ENCODE measurements at regions not wholly inside any gene's neighbourhood (a gene's known extent, or its start where the extent isn't known, plus 50 kb on each side); places are given as distances from the start of the nearest gene placed in this dataset.
A peak's percentile ranks its signal among the peaks of the same experiment; 100 is the strongest.

DNA sequence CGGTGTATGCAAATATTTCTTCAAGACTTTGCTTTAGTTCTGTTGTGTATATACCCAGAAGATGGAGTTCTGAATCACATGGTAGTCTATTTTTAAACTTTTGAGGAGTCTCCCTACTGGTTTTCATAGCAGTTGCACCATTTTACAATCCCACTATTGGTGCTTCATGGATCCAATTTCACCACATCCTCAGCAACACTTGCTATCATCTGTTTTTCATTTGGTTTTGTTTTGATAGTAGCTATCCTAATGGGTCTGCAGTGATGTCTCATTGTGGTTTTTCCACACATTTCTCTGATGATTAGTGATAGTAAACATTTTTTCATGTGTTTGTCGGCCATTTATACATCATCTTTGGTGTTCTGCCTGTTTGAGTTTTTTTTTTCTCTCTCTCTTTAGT is 1339.3 kb downstream of the EFNA5 start (continued):
- peak; percentile 64; the same call in 1 of the 2 replicates for TF ChIP-seq NFIC (IDR thresholded peaks at IDR 0.05; ENCODE audit: borderline replicate concordance)

DNA sequence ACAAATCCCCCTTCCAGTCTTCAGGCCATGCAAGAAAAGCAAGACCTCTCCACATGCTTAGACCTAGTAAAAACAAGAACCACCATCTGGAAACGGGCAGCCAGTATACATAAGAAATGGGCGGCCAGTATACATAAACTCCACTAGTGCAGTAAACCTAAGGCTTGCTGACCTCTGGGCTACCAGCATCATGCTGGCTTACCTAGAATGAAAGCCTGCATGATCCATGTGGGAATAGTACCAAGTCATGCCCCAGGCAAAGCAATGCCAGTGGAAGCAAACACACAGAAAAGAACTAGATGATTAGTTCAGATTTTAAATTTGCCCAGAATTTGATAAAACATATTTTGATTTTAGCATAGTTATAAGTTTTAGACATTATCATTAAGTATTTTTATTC is 1346.4 kb downstream of the EFNA5 start:
- POLR2A ChIA-PET, result no interaction called here
- CTCF ChIA-PET, result no interaction called here
- Histone ChIP-seq H3K9ac (no peak overlapping the region), H3K27ac (ENCODE audit: low read depth in 2 of 2, low read length in 1 of 2) (no peak overlapping the region), H3K9me2 (no peaks in the 10 kb centered on the region), H3K4me3 (ENCODE audit: low read depth in 2 of 2, low read length in 1 of 2) (no peak overlapping the region), H3K4me2 (no peak overlapping the region), H3F3A (replicated peaks; ENCODE audit: insufficient read depth) (no peaks in the 10 kb centered on the region), H3K4me1 (ENCODE audit: control insufficient read depth in 1 of 2, insufficient read depth in 2 of 2, low read depth in 1 of 2, low read length in 1 of 2) (no peaks in the 10 kb centered on the region), H3K36me3 (replicated peaks in 1 of 2; ENCODE audit: control insufficient read depth in 1 of 2, insufficient read depth in 2 of 2, low read length in 1 of 2) (no peaks in the 10 kb centered on the region), H4K20me1 (ENCODE audit: insufficient read depth) (no peaks in the 10 kb centered on the region), H2AFZ (ENCODE audit: low read depth) (no peak overlapping the region), H3K27me3 (ENCODE audit: insufficient read depth) (no peaks in the 10 kb centered on the region), H3K9me3 (no peaks in the 10 kb centered on the region), H3K79me2 (ENCODE audit: insufficient read depth) (no peaks in the 10 kb centered on the region)
- 92% methylated on average over 2 of the region's 2 CpGs for WGBS (ENCODE audit: low lambda C conversion rate)
- TF ChIP-seq, protein P1, sequence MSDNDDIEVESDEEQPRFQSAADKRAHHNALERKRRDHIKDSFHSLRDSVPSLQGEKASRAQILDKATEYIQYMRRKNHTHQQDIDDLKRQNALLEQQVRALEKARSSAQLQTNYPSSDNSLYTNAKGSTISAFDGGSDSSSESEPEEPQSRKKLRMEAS (IDR thresholded peaks at IDR 0.05; ENCODE audit: low read depth), result no peak
- no peak for TF ChIP-seq RCOR1 (IDR thresholded peaks at IDR 0.05; ENCODE audit: low read length)
- TF ChIP-seq, protein P2, sequence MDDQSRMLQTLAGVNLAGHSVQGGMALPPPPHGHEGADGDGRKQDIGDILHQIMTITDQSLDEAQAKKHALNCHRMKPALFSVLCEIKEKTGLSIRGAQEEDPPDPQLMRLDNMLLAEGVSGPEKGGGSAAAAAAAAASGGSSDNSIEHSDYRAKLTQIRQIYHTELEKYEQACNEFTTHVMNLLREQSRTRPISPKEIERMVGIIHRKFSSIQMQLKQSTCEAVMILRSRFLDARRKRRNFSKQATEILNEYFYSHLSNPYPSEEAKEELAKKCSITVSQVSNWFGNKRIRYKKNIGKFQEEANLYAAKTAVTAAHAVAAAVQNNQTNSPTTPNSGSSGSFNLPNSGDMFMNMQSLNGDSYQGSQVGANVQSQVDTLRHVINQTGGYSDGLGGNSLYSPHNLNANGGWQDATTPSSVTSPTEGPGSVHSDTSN (IDR thresholded peaks at IDR 0.05), result no peak
- TF ChIP-seq, protein P3, sequence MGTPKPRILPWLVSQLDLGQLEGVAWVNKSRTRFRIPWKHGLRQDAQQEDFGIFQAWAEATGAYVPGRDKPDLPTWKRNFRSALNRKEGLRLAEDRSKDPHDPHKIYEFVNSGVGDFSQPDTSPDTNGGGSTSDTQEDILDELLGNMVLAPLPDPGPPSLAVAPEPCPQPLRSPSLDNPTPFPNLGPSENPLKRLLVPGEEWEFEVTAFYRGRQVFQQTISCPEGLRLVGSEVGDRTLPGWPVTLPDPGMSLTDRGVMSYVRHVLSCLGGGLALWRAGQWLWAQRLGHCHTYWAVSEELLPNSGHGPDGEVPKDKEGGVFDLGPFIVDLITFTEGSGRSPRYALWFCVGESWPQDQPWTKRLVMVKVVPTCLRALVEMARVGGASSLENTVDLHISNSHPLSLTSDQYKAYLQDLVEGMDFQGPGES (IDR thresholded peaks at IDR 0.05; ENCODE audit: low read depth, low read length), result no peak
- TF ChIP-seq, protein P4, sequence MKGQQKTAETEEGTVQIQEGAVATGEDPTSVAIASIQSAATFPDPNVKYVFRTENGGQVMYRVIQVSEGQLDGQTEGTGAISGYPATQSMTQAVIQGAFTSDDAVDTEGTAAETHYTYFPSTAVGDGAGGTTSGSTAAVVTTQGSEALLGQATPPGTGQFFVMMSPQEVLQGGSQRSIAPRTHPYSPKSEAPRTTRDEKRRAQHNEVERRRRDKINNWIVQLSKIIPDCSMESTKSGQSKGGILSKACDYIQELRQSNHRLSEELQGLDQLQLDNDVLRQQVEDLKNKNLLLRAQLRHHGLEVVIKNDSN (IDR thresholded peaks at IDR 0.05; ENCODE audit: borderline replicate concordance, low read depth), result no peak
- TF ChIP-seq EZH2phosphoT487 (IDR thresholded peaks at IDR 0.05; ENCODE audit: borderline replicate concordance, low read depth), result no peak
- TF ChIP-seq MXI1 (IDR thresholded peaks at IDR 0.05; ENCODE audit: low read depth, low read length), result no peak
- no peak for TF ChIP-seq EP300 (IDR thresholded peaks at IDR 0.05; ENCODE audit: borderline replicate concordance in 1 of 2, low read depth in 1 of 2, low read length in 1 of 2)
- TF ChIP-seq NRF1 (IDR thresholded peaks at IDR 0.05; ENCODE audit: low read depth, low read length), result no peak
- no peak for TF ChIP-seq RAD21 (IDR thresholded peaks at IDR 0.05; ENCODE audit: low read length)
- no peak for TF ChIP-seq RFX5 (IDR thresholded peaks at IDR 0.05; ENCODE audit: low read length)
- TF ChIP-seq, protein P5, sequence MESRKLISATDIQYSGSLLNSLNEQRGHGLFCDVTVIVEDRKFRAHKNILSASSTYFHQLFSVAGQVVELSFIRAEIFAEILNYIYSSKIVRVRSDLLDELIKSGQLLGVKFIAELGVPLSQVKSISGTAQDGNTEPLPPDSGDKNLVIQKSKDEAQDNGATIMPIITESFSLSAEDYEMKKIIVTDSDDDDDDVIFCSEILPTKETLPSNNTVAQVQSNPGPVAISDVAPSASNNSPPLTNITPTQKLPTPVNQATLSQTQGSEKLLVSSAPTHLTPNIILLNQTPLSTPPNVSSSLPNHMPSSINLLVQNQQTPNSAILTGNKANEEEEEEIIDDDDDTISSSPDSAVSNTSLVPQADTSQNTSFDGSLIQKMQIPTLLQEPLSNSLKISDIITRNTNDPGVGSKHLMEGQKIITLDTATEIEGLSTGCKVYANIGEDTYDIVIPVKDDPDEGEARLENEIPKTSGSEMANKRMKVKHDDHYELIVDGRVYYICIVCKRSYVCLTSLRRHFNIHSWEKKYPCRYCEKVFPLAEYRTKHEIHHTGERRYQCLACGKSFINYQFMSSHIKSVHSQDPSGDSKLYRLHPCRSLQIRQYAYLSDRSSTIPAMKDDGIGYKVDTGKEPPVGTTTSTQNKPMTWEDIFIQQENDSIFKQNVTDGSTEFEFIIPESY (IDR thresholded peaks at IDR 0.05; ENCODE audit: borderline replicate concordance, low read depth), result no peak
- TF ChIP-seq, protein P6, sequence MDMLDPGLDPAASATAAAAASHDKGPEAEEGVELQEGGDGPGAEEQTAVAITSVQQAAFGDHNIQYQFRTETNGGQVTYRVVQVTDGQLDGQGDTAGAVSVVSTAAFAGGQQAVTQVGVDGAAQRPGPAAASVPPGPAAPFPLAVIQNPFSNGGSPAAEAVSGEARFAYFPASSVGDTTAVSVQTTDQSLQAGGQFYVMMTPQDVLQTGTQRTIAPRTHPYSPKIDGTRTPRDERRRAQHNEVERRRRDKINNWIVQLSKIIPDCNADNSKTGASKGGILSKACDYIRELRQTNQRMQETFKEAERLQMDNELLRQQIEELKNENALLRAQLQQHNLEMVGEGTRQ (IDR thresholded peaks at IDR 0.05; ENCODE audit: borderline replicate concordance, low read depth, low read length), result no peak
- no peak for TF ChIP-seq ELF1 (IDR thresholded peaks at IDR 0.05)
- no peak for TF ChIP-seq CHD2 (IDR thresholded peaks at IDR 0.05; ENCODE audit: low read length, partially characterized antibody)
- TF ChIP-seq, protein P7, sequence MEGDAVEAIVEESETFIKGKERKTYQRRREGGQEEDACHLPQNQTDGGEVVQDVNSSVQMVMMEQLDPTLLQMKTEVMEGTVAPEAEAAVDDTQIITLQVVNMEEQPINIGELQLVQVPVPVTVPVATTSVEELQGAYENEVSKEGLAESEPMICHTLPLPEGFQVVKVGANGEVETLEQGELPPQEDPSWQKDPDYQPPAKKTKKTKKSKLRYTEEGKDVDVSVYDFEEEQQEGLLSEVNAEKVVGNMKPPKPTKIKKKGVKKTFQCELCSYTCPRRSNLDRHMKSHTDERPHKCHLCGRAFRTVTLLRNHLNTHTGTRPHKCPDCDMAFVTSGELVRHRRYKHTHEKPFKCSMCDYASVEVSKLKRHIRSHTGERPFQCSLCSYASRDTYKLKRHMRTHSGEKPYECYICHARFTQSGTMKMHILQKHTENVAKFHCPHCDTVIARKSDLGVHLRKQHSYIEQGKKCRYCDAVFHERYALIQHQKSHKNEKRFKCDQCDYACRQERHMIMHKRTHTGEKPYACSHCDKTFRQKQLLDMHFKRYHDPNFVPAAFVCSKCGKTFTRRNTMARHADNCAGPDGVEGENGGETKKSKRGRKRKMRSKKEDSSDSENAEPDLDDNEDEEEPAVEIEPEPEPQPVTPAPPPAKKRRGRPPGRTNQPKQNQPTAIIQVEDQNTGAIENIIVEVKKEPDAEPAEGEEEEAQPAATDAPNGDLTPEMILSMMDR (IDR thresholded peaks at IDR 0.05), result no peak
- no peak for TF ChIP-seq TCF12 (IDR thresholded peaks at IDR 0.05)
- no peak for TF ChIP-seq MEF2A (IDR thresholded peaks at IDR 0.05; ENCODE audit: borderline replicate concordance, low read depth)
- no peak for DNase-seq
